BJ (cell line): ENCODE measurements at regions not wholly inside any gene's neighbourhood (a gene's known extent, or its start where the extent isn't known, plus 50 kb on each side); places are given as distances from the start of the nearest gene placed in this dataset.

ENCODE experiments used
- CTCF ChIA-PET: fragments of 350-600 bp; formaldehyde crosslinking; extraction: SDS; loops from one replicate; lab custom pipeline; 2021; ENCODE audit warnings: antibody characterized with exemption, inconsistent platforms; lab: Yijun Ruan, JAX
- POLR2A ChIA-PET: fragments of 300-600 bp; sonication (Branson Sonifier 250); formaldehyde crosslinking; extraction: SDS; loops from one replicate; lab custom pipeline; 2021; ENCODE audit warnings: antibody characterized with exemption; lab: Charles Lee
- DNase-seq: peaks from one replicate; pipeline ENCODE4 v3.0.0-alpha.2; 2011; ENCODE audit warnings: low read depth
- H3K27me3 ChIP-seq: 2 replicates; pipeline ENCODE4 v1.6.0; 2011; ENCODE audit warnings: low read length; ENCODE audit not compliant: control insufficient read depth, insufficient read depth
- H3K36me3 ChIP-seq: 2 replicates; pipeline ENCODE4 v1.5.1; 2011; ENCODE audit warnings: low read length; ENCODE audit not compliant: control insufficient read depth, insufficient read depth
- H3K4me3 ChIP-seq: 2 replicates; pipeline ENCODE4 v1.5.1; 2011; ENCODE audit warnings: low read depth, mild to moderate bottlenecking, control low read depth, low read length
- TF ChIP-seq, protein P1 (sequence below): IDR thresholded peaks from 2 replicates; pipeline ENCODE4 v1.5.1; 2011; ENCODE audit warnings: low read depth, mild to moderate bottlenecking, control low read depth, inconsistent platforms, low read length, moderate library complexity; ENCODE audit not compliant: insufficient read depth

DNA sequence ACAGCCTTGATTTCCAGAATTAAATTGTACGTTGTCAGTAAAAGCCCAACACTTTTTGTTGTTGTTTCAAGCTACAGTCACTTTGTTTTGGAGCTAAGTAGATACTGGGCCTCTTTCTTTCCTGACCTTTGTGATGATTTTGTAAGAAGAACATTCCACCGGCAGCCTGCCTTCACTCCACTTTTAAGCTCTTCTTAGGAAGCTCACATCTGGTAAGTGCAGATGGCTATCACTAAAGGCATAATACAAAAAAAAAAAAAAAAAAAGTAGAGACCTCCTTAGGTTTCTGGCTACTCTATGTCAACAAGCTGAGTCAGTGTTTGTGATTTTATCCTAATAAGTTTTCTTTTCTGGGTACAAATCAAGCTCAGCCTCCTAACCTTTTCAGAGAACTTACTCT, 1922.1 kb upstream of the WWC1 start:
- H3K4me3 ChIP-seq, result no peak overlapping the region
- H3K27me3 ChIP-seq, result no peaks in the 10 kb centered on the region
- DNase-seq, result no peak
- POLR2A ChIA-PET, result no interaction called here
- TF ChIP-seq, protein P1, sequence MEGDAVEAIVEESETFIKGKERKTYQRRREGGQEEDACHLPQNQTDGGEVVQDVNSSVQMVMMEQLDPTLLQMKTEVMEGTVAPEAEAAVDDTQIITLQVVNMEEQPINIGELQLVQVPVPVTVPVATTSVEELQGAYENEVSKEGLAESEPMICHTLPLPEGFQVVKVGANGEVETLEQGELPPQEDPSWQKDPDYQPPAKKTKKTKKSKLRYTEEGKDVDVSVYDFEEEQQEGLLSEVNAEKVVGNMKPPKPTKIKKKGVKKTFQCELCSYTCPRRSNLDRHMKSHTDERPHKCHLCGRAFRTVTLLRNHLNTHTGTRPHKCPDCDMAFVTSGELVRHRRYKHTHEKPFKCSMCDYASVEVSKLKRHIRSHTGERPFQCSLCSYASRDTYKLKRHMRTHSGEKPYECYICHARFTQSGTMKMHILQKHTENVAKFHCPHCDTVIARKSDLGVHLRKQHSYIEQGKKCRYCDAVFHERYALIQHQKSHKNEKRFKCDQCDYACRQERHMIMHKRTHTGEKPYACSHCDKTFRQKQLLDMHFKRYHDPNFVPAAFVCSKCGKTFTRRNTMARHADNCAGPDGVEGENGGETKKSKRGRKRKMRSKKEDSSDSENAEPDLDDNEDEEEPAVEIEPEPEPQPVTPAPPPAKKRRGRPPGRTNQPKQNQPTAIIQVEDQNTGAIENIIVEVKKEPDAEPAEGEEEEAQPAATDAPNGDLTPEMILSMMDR, result no peak
- H3K36me3 ChIP-seq, result no peaks in the 10 kb centered on the region
- CTCF ChIA-PET, result interaction anchor here (1.4 kb wide), 1 partner anchor 23 kb away, joined by 3 read pairs; no protein-coding TSS in a partner anchor

DNA sequence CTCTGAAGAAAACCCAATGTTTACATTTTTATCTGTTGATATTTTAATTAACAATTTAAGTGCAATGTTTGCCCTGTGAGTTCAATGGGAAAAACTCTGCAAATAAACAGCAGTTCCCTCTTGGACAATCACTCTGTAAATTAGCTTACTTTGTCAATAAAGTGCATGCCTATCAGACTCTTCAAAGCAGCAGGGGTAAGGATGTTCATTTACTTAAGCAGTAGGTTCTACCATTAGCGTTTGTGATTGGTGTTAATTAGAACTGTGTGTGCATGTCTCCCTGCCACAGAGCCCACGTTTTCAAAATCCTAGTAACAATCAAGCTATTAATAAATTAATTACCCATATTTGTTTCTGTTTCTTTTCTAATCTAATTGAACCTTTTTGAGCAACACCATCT, 1921.6 kb upstream of the WWC1 start:
- CTCF ChIA-PET, result no interaction called here
- H3K36me3 ChIP-seq, result no peaks in the 10 kb centered on the region
- POLR2A ChIA-PET, result no interaction called here
- TF ChIP-seq, protein P1, result no peak
- H3K27me3 ChIP-seq, result no peaks in the 10 kb centered on the region
- DNase-seq, result no peak
- H3K4me3 ChIP-seq, result no peak overlapping the region

DNA sequence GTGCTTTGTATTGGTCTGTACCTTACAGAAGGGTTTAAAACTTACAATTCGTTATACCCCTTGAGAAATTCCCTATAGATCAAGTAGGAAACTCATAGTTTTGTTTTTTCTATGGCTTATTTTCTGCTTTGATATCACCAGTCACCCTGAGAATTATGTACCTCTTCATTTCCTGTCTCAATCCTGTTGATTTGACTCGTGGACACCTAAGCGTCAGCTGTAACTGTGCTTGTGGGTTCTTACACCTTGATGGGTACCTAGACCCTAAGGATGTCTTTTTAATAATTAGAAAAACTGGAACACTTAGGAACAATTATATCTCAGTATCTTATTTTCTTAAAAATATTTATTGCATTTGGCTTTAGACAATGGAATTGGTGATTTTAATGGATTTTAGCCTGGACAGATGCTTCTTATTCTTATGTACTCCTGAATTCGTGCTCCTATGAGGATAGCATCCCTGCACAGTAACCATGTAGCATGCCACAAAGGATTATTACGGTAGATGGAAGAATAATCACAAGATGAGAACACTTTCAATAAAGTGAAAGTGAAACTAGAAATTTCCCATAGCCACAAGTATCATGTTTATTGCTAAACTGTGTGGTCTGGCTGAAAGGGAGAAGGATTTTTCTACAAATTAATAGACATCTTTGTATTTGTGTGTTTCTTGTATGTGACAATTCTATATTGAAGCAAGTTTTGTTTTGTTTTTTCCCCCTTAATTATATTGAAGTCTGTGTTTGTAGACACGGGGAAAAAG, 1920.3 kb upstream of the WWC1 start:
- CTCF ChIA-PET, result no interaction called here
- POLR2A ChIA-PET, result no interaction called here
- no peak overlapping the region for H3K4me3 ChIP-seq

DNA sequence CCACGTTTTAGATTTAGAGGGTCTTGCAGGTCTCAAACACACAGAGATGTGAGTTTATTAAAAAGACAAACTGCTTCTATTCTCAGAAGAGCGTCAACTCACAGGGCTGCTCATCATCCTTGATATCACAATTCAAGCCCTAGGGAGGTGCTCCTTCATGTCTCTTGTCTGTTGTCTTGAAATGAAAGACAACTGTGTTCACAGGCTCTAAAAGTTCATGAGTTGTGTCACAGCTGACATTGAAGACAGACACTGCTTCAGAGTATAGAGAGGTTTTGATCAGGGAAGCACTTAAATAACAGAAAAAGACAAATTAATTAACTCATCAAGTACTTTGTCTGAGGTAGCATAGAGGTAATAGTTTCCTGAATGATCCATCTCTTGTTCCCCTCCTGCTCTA, 1917.6 kb upstream of the WWC1 start:
- no peak for DNase-seq
- H3K36me3 ChIP-seq, result no peaks in the 10 kb centered on the region
- ChIA-PET POLR2A (no interaction called here), CTCF (no interaction called here)
- TF ChIP-seq, protein P1, result no peak
- no peaks in the 10 kb centered on the region for H3K27me3 ChIP-seq
- H3K4me3 ChIP-seq, result no peak overlapping the region

More for the DNA sequence above, 1920.3 kb upstream of the WWC1 start:
- no peak for DNase-seq
- no peaks in the 10 kb centered on the region for H3K36me3 ChIP-seq
- TF ChIP-seq, protein P1, result no peak
- H3K27me3 ChIP-seq, result no peaks in the 10 kb centered on the region

DNA sequence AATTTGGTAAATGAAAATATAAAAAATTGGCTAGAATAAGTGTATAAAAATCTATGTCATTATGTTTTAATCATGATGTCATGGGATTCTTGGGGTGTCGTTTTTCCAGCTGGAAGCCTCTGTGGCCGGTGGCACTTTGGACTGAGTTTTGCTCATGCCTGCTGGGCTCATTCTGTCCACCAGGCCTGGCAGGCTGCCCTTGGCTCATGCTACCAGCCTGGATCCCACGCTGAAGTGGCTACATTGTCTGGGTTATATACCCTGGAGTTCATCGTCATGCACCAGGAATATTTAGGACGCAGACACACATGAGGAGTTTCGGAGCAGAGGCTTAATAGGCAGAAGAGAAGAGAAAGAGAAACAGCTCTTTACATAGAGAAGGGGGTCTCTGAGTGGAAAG, 1913.7 kb upstream of the WWC1 start:
- ChIA-PET POLR2A (no interaction called here), CTCF (no interaction called here)
- no peak overlapping the region for H3K4me3 ChIP-seq
- no peaks in the 10 kb centered on the region for H3K27me3 ChIP-seq
- TF ChIP-seq, protein P1, result no peak
- DNase-seq, result no peak
- H3K36me3 ChIP-seq, result no peaks in the 10 kb centered on the region
